ENCODE measurements at regions not wholly inside any gene's neighbourhood (a gene's known extent, or its start where the extent isn't known, plus 50 kb on each side); places are given as distances from the start of the nearest gene placed in this dataset.

DNA sequence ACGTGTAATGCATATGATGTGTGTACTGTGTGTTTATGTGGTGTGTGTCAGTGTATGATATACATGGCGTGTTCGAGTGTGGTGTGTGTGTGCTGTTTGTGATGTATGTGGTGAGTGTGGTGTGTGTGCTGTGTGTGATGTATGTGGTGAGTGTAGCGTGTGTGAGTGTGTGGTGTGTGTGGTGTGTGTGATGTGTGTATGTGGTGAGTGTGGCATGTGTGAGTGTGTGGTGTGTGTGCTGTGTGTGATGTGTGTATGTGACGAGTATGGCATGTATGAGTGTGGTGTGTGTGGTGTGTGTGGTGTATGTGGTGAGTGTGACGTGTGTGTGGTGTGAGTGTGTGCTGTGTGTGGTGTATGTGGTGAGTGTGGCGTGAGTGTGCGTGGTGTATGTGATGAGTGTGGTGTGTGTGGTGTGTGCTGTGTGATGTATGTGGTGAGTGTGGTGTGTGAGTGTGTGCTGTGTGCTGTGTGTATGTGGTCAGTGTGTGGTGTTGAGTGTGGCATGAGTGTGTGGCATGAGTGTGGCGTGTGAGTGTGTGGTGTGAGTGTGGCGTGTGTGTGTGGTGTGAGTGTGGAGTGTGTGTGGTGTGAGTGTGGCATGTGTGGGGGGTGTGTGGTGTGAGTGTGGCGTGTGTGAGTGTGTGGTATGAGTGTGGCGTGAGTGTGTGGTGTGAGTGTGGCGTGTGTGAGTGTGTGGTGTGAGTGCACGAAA lies 56.8 kb upstream of the CKS2 start:
- ChIA-PET RAD21 (ENCODE audit: unreplicated experiment) (no interaction called here), SMC1A (ENCODE audit: uncharacterized antibody, unreplicated experiment) (no interaction called here), POLR2A (no interaction called here), CTCF (no interaction called here)
- no peaks in the 10 kb centered on the region; the same call in 2 of the 3 replicates for H3K9me3 ChIP-seq (replicated peaks; ENCODE audit: control insufficient read depth, insufficient read depth, low read length)
- no peak overlapping the region for H3K4me3 ChIP-seq
- no peaks in the 10 kb centered on the region for H3K36me3 ChIP-seq (ENCODE audit: control insufficient read depth in 2 of 2, insufficient read depth in 2 of 2, low read length in 1 of 2)
- no TSS peak for BruUV-seq (replicated peaks)
- DNase-seq (ENCODE audit: low read depth, low spot score) (no peak), FAIRE-seq (peak; percentile 96), ATAC-seq (no peak)
- H2AFZ ChIP-seq (ENCODE audit: control insufficient read depth, low read depth, low read length), result no peak overlapping the region
- H4K20me1 ChIP-seq (ENCODE audit: control insufficient read depth, insufficient read depth), result no peaks in the 10 kb centered on the region
- 56% methylated on average over 12 of the region's 14 CpGs for WGBS (ENCODE audit: insufficient coverage, insufficient replicate concordance, low lambda C conversion rate, missing lambda C conversion rate)
- H3K4me2 ChIP-seq (ENCODE audit: control insufficient read depth, insufficient read depth), result no peak overlapping the region
- no peak overlapping the region for H3K9ac ChIP-seq (ENCODE audit: control insufficient read depth, insufficient read depth, low read length)
- in situ Hi-C loops (cut with MboI) (no loop called here), intact Hi-C loops (cut with micrococcal nuclease; ENCODE audit: unreplicated experiment) (no loop called here)
- no peaks in the 10 kb centered on the region for H3K4me1 ChIP-seq (ENCODE audit: control insufficient read depth, insufficient read depth, low read length)
- H3K79me2 ChIP-seq (ENCODE audit: control insufficient read depth, insufficient read depth, low read length), result no peaks in the 10 kb centered on the region
- H3K27ac ChIP-seq (ENCODE audit: control insufficient read depth, insufficient read depth), result no peak overlapping the region
- no peaks in the 10 kb centered on the region for H3K27me3 ChIP-seq (replicated peaks in 1 of 2; ENCODE audit: control insufficient read depth in 2 of 2, insufficient read depth in 2 of 2, low read length in 1 of 2)
- TF ChIP-seq IKZF1 (conservative IDR thresholded peaks at IDR 0.05) (no peak), NRF1 (conservative IDR thresholded peaks at IDR 0.05; ENCODE audit: low read depth, low read length) (no peak), ZNF622 (IDR thresholded peaks at IDR 0.05) (no peak), HCFC1 (IDR thresholded peaks at IDR 0.05; ENCODE audit: low read length) (no peak), BRCA1 (IDR thresholded peaks at IDR 0.05; ENCODE audit: low read depth, low read length) (no peak), RFX5 (IDR thresholded peaks at IDR 0.05; ENCODE audit: low read depth, low read length) (no peak), IKZF2 (IDR thresholded peaks at IDR 0.05) (no peak), POLR2AphosphoS2 (IDR thresholded peaks at IDR 0.05; ENCODE audit: low read depth, low read length) (no peak), TBL1XR1 (IDR thresholded peaks at IDR 0.05; ENCODE audit: low read depth, low read length) (no peak), RBBP5 (conservative IDR thresholded peaks at IDR 0.05) (no peak), HDGF (IDR thresholded peaks at IDR 0.05) (no peak), CEBPB (IDR thresholded peaks at IDR 0.05; ENCODE audit: borderline replicate concordance in 1 of 2, low read depth in 2 of 2, low read length in 2 of 2) (no peak), BACH1 (IDR thresholded peaks at IDR 0.05; ENCODE audit: borderline replicate concordance) (no peak), NR2C2 (IDR thresholded peaks at IDR 0.05; ENCODE audit: borderline replicate concordance, control insufficient read depth, insufficient read length, low read depth) (no peak), JUNB (IDR thresholded peaks at IDR 0.05) (no peak), ZNF217 (IDR thresholded peaks at IDR 0.05) (no peak), CBX5 (IDR thresholded peaks at IDR 0.05; ENCODE audit: low read depth) (no peak), SREBF1 (IDR thresholded peaks at IDR 0.05; ENCODE audit: low read length) (no peak)
- TF ChIP-seq, protein P1, sequence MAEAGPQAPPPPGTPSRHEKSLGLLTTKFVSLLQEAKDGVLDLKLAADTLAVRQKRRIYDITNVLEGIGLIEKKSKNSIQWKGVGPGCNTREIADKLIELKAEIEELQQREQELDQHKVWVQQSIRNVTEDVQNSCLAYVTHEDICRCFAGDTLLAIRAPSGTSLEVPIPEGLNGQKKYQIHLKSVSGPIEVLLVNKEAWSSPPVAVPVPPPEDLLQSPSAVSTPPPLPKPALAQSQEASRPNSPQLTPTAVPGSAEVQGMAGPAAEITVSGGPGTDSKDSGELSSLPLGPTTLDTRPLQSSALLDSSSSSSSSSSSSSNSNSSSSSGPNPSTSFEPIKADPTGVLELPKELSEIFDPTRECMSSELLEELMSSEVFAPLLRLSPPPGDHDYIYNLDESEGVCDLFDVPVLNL (IDR thresholded peaks at IDR 0.05; ENCODE audit: low read depth, low read length), result no peak
- TF ChIP-seq, protein P2, sequence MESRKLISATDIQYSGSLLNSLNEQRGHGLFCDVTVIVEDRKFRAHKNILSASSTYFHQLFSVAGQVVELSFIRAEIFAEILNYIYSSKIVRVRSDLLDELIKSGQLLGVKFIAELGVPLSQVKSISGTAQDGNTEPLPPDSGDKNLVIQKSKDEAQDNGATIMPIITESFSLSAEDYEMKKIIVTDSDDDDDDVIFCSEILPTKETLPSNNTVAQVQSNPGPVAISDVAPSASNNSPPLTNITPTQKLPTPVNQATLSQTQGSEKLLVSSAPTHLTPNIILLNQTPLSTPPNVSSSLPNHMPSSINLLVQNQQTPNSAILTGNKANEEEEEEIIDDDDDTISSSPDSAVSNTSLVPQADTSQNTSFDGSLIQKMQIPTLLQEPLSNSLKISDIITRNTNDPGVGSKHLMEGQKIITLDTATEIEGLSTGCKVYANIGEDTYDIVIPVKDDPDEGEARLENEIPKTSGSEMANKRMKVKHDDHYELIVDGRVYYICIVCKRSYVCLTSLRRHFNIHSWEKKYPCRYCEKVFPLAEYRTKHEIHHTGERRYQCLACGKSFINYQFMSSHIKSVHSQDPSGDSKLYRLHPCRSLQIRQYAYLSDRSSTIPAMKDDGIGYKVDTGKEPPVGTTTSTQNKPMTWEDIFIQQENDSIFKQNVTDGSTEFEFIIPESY (IDR thresholded peaks at IDR 0.05), result no peak

Data from GM12878 (cell line).